Esophagus squamous epithelium (tissue), 4 donors: ENCODE measurements at regions not wholly inside any gene's neighbourhood (a gene's known extent, or its start where the extent isn't known, plus 50 kb on each side); places are given as distances from the start of the nearest gene placed in this dataset.

Source experiments
- CTCF ChIP-seq, 6 experiments: fragments of 450-650 bp in 4 of 6; fragments of 200-600 bp in 2 of 6; sonication (generic) in 2 of 6; IDR thresholded peaks; one replicate each; pipeline ENCODE4 v1.5.1; 2016 to 2019; ENCODE audit warnings: antibody characterized with exemption in 6 of 6, mild to moderate bottlenecking in 4 of 6, moderate library complexity in 4 of 6
- POLR2A ChIP-seq, 4 donors: fragments of 450-650 bp; IDR thresholded peaks; one replicate each; pipeline ENCODE4 v1.6.1; 2017; ENCODE audit warnings: antibody characterized with exemption in 4 of 4, mild to moderate bottlenecking in 4 of 4, moderate library complexity in 3 of 4

DNA sequence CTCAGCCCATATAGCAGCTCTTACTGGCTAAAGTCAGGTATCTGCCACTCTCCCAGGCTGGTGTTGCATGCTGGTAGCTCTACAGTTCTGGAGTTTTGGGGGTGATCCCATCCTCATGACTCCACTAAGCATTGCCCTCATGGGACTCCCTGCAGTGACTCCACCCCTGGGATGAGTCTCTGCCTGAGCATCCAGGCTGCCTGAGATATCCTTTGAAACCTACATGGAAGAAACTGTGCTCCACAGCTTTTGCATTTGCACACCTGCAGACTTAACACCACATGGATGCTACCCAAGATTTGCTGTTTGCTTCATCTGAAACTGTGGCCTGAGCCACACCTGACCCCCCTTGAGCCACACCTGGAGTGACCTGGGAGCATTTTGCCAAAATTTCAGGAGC lies 226.4 kb downstream of the C1orf94 start:
- TF ChIP-seq CTCF (IDR thresholded peaks at IDR 0.05) (no peak), POLR2A (IDR thresholded peaks at IDR 0.05) (no peak)
